HEK293 (cell line): ENCODE measurements at regions not wholly inside any gene's neighbourhood (a gene's known extent, or its start where the extent isn't known, plus 50 kb on each side); places are given as distances from the start of the nearest gene placed in this dataset.

Experiments used
- ATF2 ChIP-seq: fragments of 450-650 bp; formaldehyde crosslinking; IDR thresholded peaks from 2 replicates; pipeline ENCODE4 v1.5.1; 2016; ENCODE audit warnings: missing biosample characterization, missing genetic modification characterization, low read depth
- CTCF ChIP-seq: fragments of 450-650 bp; formaldehyde crosslinking; IDR thresholded peaks from 2 replicates; pipeline ENCODE4 v1.5.1; 2016; ENCODE audit warnings: missing biosample characterization, missing genetic modification characterization
- MZF1 ChIP-seq: fragments of 450-650 bp; formaldehyde crosslinking; IDR thresholded peaks from 2 replicates; pipeline ENCODE4 v1.5.1; 2017; ENCODE audit warnings: missing biosample characterization, missing genetic modification characterization, borderline replicate concordance
- ZBTB26 ChIP-seq: fragments of 450-650 bp; formaldehyde crosslinking; optimal IDR thresholded peaks from 2 replicates; pipeline ENCODE3; 2016; ENCODE audit warnings: missing biosample characterization, mild to moderate bottlenecking, missing genetic modification characterization
- ZBTB8A ChIP-seq: fragments of 450-650 bp; formaldehyde crosslinking; IDR thresholded peaks from 2 replicates; pipeline ENCODE4 v1.5.1; 2016; ENCODE audit warnings: missing biosample characterization, missing genetic modification characterization
- ZNF133 ChIP-seq: fragments of 450-650 bp; formaldehyde crosslinking; IDR thresholded peaks from 2 replicates; pipeline ENCODE4 v1.5.1; 2016; ENCODE audit warnings: missing biosample characterization, missing genetic modification characterization
- ZNF146 ChIP-seq: fragments of 450-650 bp; formaldehyde crosslinking; IDR thresholded peaks from 2 replicates; pipeline ENCODE4 v1.5.1; 2016; ENCODE audit warnings: missing biosample characterization, missing genetic modification characterization
- ZNF19 ChIP-seq: fragments of 450-650 bp; formaldehyde crosslinking; IDR thresholded peaks from 2 replicates; pipeline ENCODE4; 2016; ENCODE audit warnings: missing biosample characterization, missing genetic modification characterization, low read depth
- ZNF335 ChIP-seq: fragments of 450-650 bp; formaldehyde crosslinking; conservative IDR thresholded peaks from 2 replicates; pipeline ENCODE4 v1.5.1; 2016; ENCODE audit warnings: missing biosample characterization, missing genetic modification characterization
- ZNF513 ChIP-seq: fragments of 450-650 bp; IDR thresholded peaks from 2 replicates; pipeline ENCODE4 v1.5.1; 2018; ENCODE audit warnings: missing biosample characterization, missing genetic modification characterization
- ZNF677 ChIP-seq: fragments of 450-650 bp; IDR thresholded peaks from 2 replicates; pipeline ENCODE4 v1.5.0; 2018; ENCODE audit warnings: missing biosample characterization, mild to moderate bottlenecking, missing genetic modification characterization, moderate library complexity
- ZSCAN23 ChIP-seq: fragments of 450-650 bp; formaldehyde crosslinking; IDR thresholded peaks from 2 replicates; pipeline ENCODE4 v1.5.1; 2016; ENCODE audit warnings: missing biosample characterization, missing genetic modification characterization
- ZSCAN30 ChIP-seq: fragments of 450-650 bp; IDR thresholded peaks from 2 replicates; pipeline ENCODE4 v1.5.1; 2018; ENCODE audit warnings: missing biosample characterization, mild to moderate bottlenecking, missing genetic modification characterization, moderate library complexity
- TF ChIP-seq, protein P1 (sequence below): fragments of 450-650 bp; formaldehyde crosslinking; IDR thresholded peaks from 2 replicates; pipeline ENCODE4 v1.5.1; 2016; ENCODE audit warnings: missing biosample characterization, missing genetic modification characterization

DNA sequence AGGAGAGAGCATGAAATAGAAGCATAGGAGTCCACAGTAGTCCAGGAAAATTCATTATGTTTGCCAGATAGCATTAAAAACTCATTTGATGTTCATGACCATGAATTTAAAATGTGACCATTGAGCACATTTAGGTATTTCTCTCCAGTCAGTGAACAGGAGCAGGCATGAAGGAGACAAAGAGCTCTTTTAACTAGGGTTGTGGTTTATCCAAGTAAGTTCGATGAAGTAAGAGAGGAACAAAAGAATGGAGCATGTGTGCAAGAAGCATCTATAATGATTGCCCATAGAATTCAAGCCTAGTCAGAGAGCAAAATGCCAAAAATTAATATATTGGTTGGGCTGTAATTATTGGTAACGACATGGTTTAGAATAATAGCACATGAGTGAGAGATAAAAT, 342.1 kb upstream of the CCDC54 start:
- TF ChIP-seq ZSCAN30 (tag by site-specific recombination) (no peak), ZSCAN23 (tag by site-specific recombination) (no peak), CTCF (no peak), ZNF19 (tag by site-specific recombination) (no peak), ATF2 (tag by site-specific recombination) (no peak), ZNF513 (tag by site-specific recombination) (no peak), ZBTB8A (tag by site-specific recombination) (no peak), ZNF146 (no peak), ZNF677 (tag by site-specific recombination) (no peak), MZF1 (no peak), ZBTB26 (tag by site-specific recombination) (no peak), ZNF335 (tag by site-specific recombination) (no peak), ZNF133 (tag by site-specific recombination) (no peak)
- TF ChIP-seq, protein P1, sequence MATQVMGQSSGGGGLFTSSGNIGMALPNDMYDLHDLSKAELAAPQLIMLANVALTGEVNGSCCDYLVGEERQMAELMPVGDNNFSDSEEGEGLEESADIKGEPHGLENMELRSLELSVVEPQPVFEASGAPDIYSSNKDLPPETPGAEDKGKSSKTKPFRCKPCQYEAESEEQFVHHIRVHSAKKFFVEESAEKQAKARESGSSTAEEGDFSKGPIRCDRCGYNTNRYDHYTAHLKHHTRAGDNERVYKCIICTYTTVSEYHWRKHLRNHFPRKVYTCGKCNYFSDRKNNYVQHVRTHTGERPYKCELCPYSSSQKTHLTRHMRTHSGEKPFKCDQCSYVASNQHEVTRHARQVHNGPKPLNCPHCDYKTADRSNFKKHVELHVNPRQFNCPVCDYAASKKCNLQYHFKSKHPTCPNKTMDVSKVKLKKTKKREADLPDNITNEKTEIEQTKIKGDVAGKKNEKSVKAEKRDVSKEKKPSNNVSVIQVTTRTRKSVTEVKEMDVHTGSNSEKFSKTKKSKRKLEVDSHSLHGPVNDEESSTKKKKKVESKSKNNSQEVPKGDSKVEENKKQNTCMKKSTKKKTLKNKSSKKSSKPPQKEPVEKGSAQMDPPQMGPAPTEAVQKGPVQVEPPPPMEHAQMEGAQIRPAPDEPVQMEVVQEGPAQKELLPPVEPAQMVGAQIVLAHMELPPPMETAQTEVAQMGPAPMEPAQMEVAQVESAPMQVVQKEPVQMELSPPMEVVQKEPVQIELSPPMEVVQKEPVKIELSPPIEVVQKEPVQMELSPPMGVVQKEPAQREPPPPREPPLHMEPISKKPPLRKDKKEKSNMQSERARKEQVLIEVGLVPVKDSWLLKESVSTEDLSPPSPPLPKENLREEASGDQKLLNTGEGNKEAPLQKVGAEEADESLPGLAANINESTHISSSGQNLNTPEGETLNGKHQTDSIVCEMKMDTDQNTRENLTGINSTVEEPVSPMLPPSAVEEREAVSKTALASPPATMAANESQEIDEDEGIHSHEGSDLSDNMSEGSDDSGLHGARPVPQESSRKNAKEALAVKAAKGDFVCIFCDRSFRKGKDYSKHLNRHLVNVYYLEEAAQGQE (tag by site-specific recombination) = no peak
